NCI-H524 treated with DMSO at 0.1 percent for 48 hours (cell line): ENCODE measurements at regions not wholly inside any gene's neighbourhood (a gene's known extent, or its start where the extent isn't known, plus 50 kb on each side); places are given as distances from the start of the nearest gene placed in this dataset.

Source experiments
- DNase-seq: peaks from one replicate; lab custom pipeline; 2025; lab: John Stamatoyannopoulos, UW

DNA sequence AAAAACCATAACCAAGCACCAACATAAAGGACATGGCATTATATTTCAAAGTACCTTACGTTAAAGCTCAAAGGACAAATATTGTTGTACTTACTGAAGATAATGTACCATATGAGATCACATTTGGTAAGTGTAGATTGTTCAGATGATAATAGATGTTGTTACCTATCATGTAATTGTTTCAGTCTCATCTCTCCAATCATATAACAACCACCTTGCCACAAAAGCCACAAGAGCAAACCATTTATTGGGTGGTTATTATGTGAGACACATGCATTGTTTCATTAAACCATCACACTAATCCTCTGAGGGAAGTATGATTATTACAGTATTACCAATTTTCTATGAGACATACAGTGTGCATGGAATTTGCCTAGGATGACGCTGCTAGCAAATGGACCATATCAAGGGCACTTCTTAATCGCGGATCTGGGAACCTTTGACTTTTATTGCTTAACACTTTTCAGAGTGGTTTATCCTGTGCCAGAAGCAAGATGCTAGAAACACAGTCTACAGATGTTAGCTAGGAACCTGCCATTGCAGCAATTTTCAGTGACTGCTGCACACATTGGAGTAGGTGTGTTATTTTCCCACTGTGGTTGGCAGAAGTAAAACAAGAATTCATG is 149.8 kb upstream of the AKIRIN2 start:
- no peak for DNase-seq

DNA sequence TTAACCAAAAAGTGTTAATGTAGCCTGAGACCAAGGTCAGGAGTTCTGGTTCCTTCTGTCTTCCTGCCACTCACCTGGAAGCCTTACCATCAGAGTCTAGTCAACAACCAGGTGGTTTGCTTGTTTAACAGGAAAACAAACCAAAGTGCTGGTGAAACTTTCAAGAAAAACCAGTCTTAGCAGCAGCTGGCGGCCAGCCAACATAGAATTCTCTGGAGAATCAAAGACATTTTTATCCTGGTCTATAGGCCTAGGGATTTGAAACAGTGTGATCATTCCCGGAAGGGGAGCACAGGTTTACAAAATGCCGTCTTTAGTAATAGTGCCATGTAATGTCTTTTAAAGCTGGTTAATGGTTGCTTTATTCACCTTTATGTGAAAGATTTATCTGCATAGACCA is 146.6 kb upstream of the AKIRIN2 start:
- no peak for DNase-seq

DNA sequence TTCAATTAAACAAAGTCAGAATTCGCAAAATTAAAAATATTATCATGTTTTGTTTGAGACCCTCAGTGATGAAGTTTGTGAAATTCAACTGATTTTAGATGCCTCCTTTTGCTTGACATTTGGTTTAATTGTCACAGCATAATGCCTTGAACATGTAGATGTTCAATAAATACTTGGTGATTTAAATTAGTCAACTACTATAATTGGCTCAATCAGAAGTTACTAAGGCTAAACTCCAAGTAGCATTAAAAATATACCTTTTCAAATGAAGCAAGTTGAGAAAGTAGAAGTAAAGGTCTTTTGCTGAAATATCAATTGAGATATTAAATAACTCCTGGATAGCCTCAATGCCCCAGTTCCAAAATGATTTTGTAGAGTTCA is 145.8 kb upstream of the AKIRIN2 start:
- DNase-seq: no peak

DNA sequence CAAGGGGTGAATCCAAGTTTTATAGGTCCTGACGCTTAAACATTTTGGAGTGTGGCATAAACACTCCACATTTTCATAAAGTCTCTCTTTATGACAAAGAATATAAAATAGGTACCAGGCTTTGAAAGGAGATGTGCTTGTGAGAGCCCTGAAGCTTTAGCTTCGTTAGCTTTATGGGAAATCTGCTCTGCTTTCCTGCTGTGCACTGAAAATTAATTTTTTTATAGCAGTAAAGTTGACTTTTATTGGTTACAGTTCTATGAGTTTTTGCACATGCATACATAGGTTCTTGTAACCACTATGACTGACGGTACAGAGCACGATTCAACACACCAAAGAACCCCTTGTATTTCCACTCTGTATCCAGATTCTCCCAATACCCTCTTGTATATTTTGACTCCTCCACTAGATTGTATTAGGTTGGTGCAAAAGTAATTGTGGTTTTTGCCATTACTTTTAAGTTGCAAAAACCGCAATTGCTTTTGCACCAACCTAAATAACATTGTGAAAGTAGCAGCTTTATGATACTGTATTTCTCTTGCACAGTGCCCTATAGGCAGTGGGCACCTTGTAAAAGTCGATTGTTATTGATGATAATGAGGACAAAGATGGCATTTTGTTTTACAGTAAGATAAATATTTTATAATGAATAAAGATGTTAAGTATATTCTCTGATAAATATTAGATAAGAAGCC is 145.2 kb upstream of the AKIRIN2 start:
- no peak for DNase-seq

DNA sequence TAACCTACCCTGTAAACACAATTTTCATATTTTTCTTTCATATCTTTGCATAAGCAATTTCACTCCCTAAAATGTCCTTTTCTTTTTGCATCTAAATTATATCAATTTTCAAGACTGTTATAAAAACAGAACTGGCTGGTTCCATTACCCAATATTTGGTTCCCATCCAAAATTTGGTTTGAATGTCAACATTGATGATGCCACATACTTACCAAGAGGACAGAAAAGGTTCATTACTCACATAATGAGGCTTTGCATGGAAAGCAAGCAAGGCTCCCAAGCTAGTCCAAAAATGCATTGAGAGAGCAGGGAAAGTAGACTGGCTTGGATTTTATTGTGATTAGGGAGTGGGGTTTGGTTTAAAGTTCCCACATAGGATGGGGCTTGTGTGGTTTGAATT is 144.4 kb upstream of the AKIRIN2 start:
- DNase-seq: no peak

DNA sequence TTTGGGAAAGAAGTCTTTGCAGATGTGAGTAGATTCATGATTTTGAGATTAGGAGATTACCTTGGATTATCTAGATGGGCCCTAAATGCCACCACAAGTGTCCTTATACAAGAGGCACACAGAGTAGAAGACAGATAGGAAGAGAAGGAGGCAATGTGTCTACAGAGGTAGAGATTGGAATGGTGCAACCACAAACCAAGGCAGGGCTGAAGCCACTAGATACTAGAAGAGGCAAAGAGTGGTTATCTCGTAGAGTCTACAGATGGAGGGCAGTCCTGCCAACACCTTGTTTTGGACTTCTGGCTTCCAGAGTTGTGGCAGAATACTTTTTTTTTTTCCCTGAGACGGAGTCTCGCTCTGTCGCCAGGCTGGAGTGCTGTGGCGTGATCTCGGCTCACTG is 138.3 kb upstream of the AKIRIN2 start:
- DNase-seq: no peak

DNA sequence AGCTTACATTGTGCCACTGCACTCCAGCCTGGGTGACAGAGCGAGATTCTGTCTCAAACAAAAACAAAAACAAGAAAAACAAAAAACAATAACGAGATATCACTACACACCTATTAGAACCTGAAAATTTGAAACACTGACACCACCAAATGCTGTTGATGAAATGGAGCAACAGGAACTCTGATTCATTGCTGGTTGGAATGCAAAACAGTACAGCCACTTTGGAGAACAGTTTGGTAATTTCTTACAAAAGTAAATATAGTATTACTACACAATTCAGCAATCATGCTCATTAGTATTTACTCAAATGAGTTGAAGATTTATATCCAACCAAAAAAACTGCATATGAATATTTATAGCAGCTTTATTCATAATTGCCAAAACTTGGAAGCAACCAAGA is 135.8 kb upstream of the AKIRIN2 start:
- DNase-seq: no peak

DNA sequence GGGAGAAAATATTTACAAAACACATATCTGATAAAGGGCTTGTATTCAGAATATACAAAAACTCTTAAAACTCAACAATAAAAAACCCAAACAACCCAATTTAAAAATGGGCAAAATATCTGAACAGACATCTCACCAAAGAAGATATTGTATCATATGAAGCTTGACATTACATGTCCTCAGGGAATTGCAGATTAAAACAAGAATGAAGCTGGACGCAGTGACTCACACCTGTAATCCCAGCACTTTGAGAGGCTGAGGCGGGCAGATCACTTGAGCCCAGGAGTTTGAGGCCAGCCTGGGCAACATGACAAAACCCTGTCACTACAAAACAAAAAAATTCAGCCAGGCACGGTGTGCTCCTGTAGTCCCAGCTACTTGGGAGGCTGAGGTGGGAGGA is 135.4 kb upstream of the AKIRIN2 start:
- no peak for DNase-seq

DNA sequence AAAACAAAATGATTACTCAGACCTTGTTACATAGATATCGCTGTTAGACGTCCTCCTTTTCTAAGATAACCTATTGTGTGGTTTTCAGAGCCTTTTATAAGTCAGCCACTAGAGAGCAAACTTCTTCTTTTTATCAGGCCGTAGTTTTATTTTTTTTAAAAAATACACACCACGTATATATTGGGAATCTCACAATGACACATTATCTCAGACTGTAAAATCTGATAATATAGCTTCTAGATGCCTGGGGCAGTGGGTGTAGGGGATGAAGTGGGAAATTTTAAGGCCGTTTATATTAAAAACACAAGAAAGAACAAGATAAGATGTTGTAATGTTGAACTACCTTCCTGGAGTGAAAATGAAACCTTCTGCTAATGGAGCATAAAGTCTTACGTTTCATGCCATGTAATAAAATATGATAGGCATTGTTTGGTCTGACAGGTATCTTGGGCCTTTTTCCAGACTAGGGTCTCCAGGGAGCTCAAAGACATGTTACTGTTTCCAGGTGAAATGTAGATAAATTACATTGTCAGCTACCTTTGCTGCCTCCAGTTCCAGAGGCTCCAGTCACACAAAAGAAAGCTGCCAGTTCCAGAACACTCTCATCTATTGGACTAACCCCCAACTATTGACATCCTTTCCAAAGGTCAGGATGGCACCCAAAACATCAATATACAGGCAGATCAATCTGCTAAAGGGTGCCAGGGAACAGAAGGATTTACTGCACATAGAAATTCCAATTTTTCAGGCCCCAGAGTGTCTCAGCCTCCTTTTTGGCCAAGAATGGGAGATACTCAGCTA is 130.2 kb upstream of the AKIRIN2 start:
- no peak for DNase-seq

DNA sequence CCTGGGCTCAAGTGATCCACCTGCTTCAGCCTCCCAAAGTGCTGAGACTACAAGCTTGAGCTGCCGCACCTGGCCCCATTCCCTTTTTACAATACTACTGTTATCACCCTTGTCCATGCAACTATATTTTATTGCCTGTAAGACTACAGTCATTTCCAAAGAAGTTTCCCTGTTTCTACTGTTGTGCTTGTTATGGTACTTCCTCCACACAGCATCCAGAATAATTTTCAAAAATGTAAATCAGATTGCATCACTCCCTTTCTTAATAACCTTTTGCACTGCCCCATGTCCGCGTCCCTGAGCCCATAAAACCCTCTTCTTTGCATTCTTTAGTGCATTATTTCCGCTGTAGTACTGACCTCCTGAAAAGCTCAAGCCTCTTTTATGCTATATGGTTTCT is 128.9 kb upstream of the AKIRIN2 start:
- DNase-seq: no peak

DNA sequence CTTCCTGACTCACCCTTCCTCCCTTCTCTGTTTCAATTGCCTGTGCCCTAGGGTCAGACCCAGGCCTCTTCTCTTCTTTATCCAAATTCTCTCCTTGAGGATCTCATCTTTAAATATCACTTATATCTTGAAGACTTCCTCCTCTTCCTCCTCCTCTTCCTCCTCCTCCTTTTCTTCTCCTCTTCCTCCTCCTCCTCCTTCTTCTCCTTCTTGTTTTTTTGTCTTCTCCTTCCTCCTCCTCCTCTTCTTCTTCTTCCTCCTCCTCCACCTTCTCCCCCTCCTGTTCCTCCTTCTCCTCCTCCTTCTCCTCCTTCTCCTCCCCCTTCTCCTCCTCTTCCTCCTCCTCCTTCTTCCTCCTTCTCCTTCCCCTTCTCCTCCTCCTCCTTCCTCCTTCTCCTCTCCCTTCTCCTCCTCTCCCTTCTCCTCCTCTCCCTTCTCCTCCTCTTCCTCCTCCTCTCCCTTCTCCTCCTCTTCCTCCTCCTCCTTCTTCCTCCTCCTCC is 127.6 kb upstream of the AKIRIN2 start:
- DNase-seq: no peak

DNA sequence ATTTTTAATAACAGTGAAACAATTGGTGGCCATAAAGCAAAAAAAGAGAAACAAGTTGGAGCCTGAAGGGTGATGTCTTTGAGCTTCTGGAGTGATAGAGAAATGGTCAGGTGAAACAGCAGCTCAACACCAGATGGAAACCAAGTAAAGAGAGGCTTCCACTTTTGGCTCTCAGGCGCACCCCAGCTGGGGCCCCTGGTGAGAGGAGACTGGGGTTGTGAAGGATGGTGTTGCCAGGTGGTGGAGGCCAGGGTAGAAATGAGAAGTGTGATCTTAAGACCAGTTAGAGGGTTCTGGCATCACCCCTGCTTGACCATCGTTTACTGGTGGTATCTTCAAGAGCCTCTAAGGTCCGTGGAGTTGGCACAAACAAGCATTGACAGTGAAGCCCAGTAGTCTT is 126.0 kb upstream of the AKIRIN2 start:
- no peak for DNase-seq

DNA sequence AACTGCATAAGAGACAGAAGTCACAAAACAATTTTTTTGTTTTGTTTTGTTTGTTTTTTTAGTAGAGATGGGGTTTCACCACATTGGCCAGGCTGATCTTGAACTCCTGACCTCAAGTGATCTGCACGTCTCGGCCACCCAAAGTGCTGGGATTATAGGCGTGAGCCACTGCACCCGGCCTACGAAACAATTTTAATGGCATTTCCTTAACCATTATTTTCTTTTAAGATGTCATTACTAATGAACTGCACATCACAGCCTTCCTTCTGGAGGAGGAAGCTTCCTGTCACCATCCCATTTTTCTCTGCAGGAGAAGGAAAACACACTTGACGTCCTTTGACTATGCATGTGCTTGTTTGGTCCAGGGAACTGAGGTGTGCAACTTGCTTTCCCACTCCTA is 125.3 kb upstream of the AKIRIN2 start:
- DNase-seq: no peak

DNA sequence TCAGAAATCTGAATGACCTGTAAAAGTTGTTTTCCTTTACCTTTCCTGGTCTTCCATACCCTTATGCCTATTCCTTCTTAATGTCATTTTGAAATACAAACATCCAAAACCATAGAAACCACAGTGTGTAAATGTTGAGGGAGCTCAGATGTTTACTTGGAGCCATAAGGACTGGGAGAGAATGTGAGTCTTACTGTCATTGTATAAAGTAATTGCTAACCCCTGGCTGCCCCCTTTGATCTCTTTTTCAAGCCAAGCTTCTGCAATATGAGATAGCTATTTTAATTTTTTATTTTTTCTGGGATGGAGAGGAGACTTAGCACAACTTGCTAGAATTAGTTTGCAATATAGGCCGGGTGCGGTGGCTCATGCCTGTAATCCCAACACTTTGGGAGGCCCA is 124.4 kb upstream of the AKIRIN2 start:
- no peak for DNase-seq

DNA sequence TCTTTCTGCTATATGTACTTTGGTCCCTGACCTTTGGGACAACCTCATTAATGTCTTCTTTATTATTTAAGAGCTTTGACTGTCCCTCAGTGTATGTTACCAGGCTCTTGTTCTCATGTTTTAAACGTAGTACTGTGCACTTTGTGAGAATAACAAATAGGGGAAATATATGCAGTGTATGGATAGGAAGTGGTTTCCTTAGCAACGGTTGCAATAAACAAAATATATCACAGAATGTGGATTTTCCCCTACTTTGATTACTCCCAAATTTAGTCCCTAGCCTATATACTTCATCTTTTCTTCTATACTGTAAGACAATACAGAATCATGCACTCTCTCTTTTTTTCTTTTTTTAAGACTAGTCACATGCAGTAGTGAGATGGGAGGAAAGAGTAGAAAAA is 123.8 kb upstream of the AKIRIN2 start:
- DNase-seq: no peak

DNA sequence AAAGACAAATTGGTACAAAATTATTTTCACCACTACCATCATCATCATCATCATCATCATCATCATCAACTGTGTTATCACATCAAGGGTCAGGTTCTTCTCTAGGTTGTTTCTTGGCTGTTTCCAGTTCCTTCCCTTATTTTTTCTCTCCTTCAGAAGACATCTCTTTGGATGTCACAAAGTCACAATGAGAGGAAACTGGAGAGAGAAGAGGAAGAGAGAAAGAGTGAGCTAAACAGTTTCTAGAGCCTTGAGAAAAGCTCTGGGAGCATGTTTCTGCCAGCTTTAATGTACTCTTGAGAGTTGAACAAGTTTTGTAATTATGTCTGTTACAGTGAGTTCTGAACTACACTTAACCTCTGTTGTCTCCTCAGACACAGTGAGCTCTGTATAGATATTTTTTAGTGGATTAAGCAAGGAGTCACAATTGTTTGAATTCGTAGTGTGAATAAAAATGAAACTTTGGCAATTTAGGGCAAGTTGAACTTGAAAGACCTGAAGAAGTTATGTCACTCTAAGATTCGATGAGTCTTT is 123.0 kb upstream of the AKIRIN2 start:
- no peak for DNase-seq

DNA sequence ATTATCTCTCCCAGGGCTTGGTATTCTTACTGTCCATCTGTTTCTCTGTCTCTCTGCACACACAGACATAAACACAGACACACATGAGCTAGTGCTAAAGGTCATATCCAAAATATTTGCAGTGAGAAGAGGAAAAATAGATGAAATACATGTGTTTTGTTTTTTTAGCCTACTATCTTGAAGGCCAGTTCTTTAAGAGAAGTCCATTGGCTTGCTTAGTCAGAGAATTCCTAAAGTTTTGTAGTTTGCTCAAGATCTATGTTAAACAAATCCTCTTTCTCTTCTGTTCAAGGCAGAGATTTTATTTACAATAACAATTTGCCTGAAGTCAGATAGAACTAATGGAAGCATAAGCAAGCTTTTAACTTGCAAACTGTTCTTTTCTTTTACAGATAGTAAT is 120.0 kb upstream of the AKIRIN2 start:
- DNase-seq: no peak

DNA sequence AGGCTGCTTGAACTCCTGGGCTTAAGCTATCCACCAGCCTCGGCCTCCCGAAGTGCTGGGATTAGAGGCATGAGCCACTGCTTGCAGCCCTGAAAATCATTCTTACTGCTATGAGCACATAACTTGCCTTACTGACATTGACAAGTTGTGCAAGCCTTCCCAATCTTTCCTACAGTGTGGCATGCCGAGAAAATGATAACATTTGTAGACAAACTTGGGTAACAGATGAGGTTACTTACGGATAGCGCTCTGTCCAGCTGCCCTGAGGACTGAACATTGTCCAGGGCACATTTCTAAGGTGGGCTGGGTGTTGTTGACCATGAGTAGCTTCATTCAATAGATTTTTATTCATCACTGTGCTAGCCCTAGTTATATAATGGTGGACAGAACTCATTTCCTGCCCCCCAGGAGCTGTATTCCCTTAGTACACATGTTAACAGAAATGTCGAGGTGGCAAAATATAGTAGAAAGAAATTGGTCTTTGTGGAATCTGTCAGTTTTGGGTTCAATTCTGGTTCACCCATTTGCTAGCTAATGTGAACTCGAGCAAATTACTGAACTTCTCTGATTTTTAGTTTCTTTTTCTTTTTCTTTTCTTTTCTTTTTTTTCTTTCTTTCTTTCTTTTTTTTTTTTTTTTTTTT is 118.4 kb upstream of the AKIRIN2 start:
- DNase-seq: no peak

DNA sequence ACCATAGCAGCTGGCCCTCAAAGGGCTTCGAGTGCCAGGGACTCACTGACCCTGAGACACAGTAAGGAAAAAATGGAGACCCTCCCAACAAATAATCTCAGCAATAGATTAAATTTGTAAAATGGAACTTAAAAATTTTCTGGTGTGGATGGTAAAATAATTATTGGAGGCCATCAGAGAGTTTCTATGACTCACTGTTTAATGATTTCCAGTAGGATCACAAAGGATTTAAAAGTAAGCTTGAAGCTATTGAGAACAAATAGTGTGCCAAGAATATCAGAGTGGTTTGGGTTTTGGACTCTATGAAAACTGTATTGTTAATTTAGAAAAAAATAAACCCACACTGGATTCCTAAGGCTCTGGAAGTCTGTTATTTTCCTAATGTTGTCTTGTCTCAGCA is 115.2 kb upstream of the AKIRIN2 start:
- no peak for DNase-seq

DNA sequence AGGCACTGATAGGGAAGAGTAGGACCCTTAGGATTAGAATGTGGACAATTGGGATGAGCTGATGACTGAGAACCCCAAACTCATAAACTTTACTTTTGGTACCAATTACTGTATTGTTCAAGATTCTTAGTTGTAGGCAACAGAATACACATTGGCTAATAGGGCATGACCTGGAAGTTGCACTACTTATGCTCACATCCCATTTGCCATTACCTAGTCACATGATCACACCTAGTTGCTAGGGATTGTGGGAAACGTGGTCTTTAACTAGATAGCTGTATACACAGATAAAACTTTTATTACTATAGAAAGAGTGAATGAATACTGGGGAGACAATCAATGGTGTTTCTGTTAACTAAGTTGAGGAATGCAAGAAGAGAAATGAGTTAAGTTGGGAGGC is 113.4 kb upstream of the AKIRIN2 start:
- DNase-seq: no peak

DNA sequence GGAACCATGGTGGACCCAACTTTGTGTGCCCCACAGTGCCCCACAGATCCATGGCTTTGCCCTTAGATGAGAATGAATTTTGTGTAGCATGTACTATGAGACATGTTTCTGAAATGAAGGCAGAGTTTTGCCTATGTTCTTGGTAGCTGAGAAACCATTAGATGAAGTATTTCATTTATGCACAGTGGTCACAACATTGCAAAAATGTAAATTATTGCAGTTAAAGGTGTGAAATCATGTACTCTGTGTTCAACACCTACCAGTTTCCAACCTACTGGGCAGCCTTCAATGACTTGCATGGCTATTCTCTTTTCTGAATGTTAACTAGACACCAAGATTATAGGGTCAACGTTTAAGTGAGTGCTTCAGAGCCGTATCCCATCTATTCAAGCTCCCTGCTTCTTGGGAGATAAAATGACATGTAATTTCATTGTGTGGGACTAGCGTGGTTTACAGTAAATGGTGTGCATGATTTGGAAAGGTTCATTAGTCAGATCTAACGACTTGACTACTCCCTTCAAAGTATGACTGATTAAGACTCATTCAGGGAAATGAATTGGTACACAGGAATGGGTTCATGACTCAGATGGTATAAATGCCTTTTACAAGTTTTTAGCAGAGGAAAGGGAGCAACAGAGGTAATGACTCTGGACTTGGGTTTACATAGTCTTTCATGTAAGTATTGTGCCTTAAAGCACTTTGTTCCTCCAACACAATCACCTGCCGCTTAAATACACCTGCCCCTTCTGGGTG is 106.1 kb upstream of the AKIRIN2 start:
- no peak for DNase-seq

DNA sequence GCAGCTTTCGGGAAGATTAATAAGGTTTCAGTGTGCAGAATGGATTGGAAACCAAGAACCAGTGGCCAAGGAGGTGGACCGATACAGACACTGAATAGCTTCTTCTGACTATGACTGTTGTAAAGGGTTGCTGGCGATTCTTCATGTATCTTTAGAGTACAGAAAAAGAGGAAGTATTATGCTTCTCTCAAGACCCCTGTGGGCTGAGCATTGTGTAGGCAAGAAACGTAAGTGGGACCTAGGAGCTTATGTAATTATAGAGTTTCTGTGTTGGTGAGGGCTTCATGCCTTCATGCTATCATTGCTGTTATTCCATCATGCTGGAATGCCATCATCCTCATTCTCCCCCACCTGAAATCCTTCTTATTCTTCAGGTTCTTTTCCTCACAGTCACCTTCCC is 105.4 kb upstream of the AKIRIN2 start:
- DNase-seq: no peak
